SW 1271 (cell line): ENCODE measurements at regions not wholly inside any gene's neighbourhood (a gene's known extent, or its start where the extent isn't known, plus 50 kb on each side); places are given as distances from the start of the nearest gene placed in this dataset.
"Not testable (repeated sequence)": the region's sequence is repeated elsewhere in the genome, so short reads cannot be mapped to it uniquely, and the experiment has no call there.

ENCODE experiments used
- DNase-seq, 2 experiments: peaks; one replicate each; lab custom pipeline; 2025; lab: John Stamatoyannopoulos, UW

- no peak for DNase-seq
Measured at GRCh38 chr2:186927867-186928191, 78.9 kb upstream of the ZSWIM2 start.

GRCh38 chr2:186927185-186927866, 78.4 kb upstream of the ZSWIM2 start:
- no peak for DNase-seq

- DNase-seq, result no peak
Measured at GRCh38 chr2:186925514-186925913, 76.5 kb upstream of the ZSWIM2 start.

GRCh38 chr2:186922316-186922715, 73.3 kb upstream of the ZSWIM2 start:
- not testable (repeated sequence) for DNase-seq

- DNase-seq, result no peak
Measured at GRCh38 chr2:186919296-186919695, 70.3 kb upstream of the ZSWIM2 start.

DNA sequence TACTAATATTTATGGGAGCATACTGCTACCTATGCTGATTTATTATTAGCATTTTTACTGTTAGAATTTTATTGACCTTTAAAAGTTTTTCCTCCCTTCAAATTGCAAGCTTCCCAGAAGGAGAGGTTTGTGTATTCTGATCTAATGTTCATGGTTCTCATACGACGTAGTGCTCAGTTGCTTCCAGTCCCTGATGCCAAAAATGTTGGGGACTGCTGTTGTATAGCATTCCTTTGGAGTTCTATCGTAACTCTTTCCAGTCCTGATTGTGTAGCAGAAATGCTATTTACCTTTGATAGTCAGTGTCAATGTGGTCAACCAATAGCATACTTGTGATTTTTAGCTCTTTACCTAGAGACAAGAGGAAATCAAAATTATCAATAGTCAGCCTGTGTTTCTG, 69.5 kb upstream of the ZSWIM2 start:
- no peak for DNase-seq

DNA sequence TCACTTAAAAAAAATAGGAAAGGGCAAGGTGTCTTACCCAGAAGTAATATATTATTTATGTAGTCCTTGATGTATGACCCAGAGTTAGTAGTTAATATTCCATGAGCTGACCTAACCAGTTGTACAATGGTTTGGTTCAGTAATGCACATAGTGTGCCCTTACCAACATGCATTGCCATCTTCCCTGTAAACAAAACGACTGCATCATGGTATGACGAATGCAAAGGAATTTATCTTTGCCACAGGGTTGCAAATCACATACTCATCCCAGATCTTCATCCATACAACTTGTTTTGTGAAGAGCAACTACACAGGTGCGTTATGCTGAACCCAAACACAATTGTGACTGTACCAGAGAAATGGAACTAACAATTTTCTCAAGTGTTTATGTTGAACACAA, 68.9 kb upstream of the ZSWIM2 start:
- DNase-seq, result no peak

DNA sequence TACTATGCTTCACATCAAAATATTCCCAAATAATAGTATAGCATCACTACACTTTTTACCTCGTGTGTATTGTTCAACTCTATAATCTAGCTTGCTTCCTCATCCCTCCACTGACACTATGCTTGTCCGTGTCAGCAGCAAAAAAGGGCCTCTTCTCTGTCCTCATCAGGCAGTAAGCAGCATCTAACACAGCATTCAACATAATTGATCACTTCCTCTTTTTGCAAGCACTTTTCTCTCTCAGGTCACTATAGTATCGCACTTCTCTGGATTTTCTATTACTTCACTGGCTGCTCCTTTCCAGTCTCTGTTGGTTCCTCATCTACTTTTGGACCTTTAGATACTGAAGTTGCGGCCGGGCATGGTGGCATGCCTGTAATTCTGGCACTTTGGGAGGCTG, 64.9 kb upstream of the ZSWIM2 start:
- DNase-seq, result no peak

- no peak for DNase-seq
Measured at GRCh38 chr2:186912979-186913378, 64.0 kb upstream of the ZSWIM2 start.

- DNase-seq, result no peak
Measured at GRCh38 chr2:186911551-186912085, 62.6 kb upstream of the ZSWIM2 start.

GRCh38 chr2:186910996-186911395, 62.0 kb upstream of the ZSWIM2 start:
- no peak for DNase-seq

DNA sequence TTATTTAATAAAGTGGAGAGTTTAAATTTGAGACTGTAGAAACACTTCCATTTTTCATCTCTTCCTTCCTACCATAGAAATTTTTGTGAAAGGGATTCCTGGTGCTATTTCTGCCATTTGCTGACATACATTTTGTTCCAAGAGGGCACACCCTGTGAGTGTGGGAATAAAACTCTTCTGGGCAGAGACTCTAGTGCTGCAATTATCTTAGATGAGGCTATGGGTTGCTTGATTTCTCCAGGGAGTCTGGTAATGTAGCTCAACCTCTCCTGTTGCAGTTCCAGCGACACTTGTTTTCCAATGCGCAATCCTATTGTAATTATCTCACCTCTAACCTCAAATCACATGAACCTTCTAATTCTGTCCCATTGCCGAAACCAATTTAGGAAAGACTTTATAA, 60.1 kb upstream of the ZSWIM2 start:
- no peak for DNase-seq

DNA sequence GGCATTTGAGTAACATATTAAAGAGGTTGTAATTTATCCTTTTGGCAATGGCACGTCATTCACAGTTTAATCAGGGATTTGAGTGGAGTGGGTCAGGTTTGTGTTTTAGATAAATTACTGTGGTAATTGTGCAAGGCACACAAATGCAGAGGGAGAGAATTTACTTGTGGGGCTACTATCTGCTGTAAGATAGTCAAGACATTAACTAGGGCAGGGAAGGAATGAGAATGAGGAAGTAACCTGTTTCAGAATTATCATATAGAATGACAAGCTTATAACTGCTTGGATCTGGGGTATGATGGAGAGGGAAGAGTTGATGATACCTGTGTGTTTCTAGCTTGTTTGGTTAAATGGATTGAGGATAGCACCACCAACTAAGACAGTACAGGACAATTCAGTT, 58.9 kb upstream of the ZSWIM2 start:
- no peak for DNase-seq

GRCh38 chr2:186903216-186903615, 54.2 kb upstream of the ZSWIM2 start:
- peak in 1 of 2 experiments; percentile 34 for DNase-seq
